K562 (cell line): ENCODE measurements at regions not wholly inside any gene's neighbourhood (a gene's known extent, or its start where the extent isn't known, plus 50 kb on each side); places are given as distances from the start of the nearest gene placed in this dataset.
A peak's percentile ranks its signal among the peaks of the same experiment; 100 is the strongest.

Source experiments
- CREB1 ChIP-seq, 2 experiments: sonication (generic) in 1 of 2; formaldehyde crosslinking in 1 of 2; IDR thresholded peaks; 2 replicates each; pipeline versions ENCODE4 v1.6.1 to v1.8.0; 2012 to 2022; ENCODE audit warnings: inconsistent platforms in 1 of 2, mild to moderate bottlenecking in 1 of 2, missing genetic modification reagents in 1 of 2, moderate library complexity in 1 of 2
- DNMT1 ChIP-seq: fragments of 450-650 bp; IDR thresholded peaks from 2 replicates; pipeline ENCODE4 v1.6.1; 2016; ENCODE audit warnings: antibody characterized with exemption, mild to moderate bottlenecking
- HDGF ChIP-seq: fragments of 450-650 bp; IDR thresholded peaks from 2 replicates; pipeline ENCODE4 v1.6.1; 2016
- MYC ChIP-seq, 2 experiments: fragments of 250-450 bp in 1 of 2; sonication (Bioruptor Pico) in 1 of 2; IDR thresholded peaks; 2 replicates each; pipeline versions ENCODE4 v1.5.1 to v1.6.1; 2012 to 2021; ENCODE audit warnings: low read depth in 2 of 2, borderline replicate concordance in 1 of 2, improper control_type of control experiment in 1 of 2, low read length in 1 of 2, mild to moderate bottlenecking in 1 of 2, moderate library complexity in 1 of 2
- NFATC3 ChIP-seq: fragments of 450-650 bp; IDR thresholded peaks from 2 replicates; pipeline ENCODE4 v1.6.1; 2017; ENCODE audit warnings: mild to moderate bottlenecking
- PBX2 ChIP-seq, 2 experiments: IDR thresholded peaks in 1 of 2; conservative IDR thresholded peaks in 1 of 2; 2 replicates each; pipeline ENCODE4 v1.6.1; 2016; ENCODE audit warnings: low read depth in 2 of 2, mild to moderate bottlenecking in 1 of 2, missing compliant biosample characterization in 1 of 2, missing genetic modification characterization in 1 of 2, moderate library complexity in 1 of 2
- TAF7 ChIP-seq: fragments of 450-650 bp; IDR thresholded peaks from 2 replicates; pipeline ENCODE4 v1.6.1; 2016; ENCODE audit warnings: missing genetic modification characterization, missing compliant biosample characterization
- THRAP3 ChIP-seq: fragments of 450-650 bp; IDR thresholded peaks from 2 replicates; pipeline ENCODE4 v1.6.1; 2016; ENCODE audit warnings: mild to moderate bottlenecking, inconsistent platforms, borderline replicate concordance
- TRIM28 ChIP-seq: fragments of 450-650 bp; IDR thresholded peaks from 2 replicates; pipeline ENCODE4 v1.6.1; 2017
- YY1 ChIP-seq, 3 experiments: IDR thresholded peaks; 2 replicates each; pipeline ENCODE4 v1.6.1; 2011; ENCODE audit warnings: low read length in 2 of 3, mild to moderate bottlenecking in 2 of 3, moderate library complexity in 2 of 3, borderline replicate concordance in 1 of 3, control low read depth in 1 of 3, low read depth in 1 of 3; ENCODE audit not compliant: insufficient read depth in 3 of 3, insufficient replicate concordance in 2 of 3, control insufficient read depth in 1 of 3, insufficient read length in 1 of 3; ENCODE audit errors: extremely low read depth in 1 of 3
- TF ChIP-seq, protein P1 (sequence below), 2 experiments: fragments of 450-650 bp in 1 of 2; sonication (generic) in 1 of 2; formaldehyde crosslinking in 1 of 2; IDR thresholded peaks; 2 replicates each; pipeline versions ENCODE4 v1.7.1 to v1.9.0; 2016 to 2022; ENCODE audit warnings: inconsistent platforms in 1 of 2, mild to moderate bottlenecking in 1 of 2, missing genetic modification reagents in 1 of 2

DNA sequence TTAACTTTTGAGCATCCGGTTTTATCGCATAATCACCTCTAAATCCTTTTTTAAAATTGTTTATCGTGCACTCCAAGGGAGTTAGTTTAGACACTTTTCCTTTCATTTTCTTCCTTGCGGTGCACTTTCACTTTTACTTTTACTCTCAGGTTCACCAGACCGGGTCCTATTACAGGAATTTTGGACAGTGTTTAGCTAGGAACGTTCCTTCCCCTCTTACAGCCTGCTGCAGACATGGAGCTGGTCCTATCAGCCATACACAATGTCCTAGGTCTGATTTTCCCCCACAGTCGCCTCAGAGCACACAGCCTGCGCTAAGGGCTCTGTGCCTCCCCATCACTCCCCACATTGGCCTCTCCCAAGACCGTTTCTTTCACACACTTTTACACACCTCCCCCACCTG lies 103.9 kb downstream of the ALG10 start (continued):
- TF ChIP-seq, protein P1, sequence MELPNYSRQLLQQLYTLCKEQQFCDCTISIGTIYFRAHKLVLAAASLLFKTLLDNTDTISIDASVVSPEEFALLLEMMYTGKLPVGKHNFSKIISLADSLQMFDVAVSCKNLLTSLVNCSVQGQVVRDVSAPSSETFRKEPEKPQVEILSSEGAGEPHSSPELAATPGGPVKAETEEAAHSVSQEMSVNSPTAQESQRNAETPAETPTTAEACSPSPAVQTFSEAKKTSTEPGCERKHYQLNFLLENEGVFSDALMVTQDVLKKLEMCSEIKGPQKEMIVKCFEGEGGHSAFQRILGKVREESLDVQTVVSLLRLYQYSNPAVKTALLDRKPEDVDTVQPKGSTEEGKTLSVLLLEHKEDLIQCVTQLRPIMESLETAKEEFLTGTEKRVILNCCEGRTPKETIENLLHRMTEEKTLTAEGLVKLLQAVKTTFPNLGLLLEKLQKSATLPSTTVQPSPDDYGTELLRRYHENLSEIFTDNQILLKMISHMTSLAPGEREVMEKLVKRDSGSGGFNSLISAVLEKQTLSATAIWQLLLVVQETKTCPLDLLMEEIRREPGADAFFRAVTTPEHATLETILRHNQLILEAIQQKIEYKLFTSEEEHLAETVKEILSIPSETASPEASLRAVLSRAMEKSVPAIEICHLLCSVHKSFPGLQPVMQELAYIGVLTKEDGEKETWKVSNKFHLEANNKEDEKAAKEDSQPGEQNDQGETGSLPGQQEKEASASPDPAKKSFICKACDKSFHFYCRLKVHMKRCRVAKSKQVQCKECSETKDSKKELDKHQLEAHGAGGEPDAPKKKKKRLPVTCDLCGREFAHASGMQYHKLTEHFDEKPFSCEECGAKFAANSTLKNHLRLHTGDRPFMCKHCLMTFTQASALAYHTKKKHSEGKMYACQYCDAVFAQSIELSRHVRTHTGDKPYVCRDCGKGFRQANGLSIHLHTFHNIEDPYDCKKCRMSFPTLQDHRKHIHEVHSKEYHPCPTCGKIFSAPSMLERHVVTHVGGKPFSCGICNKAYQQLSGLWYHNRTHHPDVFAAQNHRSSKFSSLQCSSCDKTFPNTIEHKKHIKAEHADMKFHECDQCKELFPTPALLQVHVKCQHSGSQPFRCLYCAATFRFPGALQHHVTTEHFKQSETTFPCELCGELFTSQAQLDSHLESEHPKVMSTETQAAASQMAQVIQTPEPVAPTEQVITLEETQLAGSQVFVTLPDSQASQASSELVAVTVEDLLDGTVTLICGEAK (IDR thresholded peaks at IDR 0.05) = peak; percentile 45; the same call in 1 of the 2 replicates
- TF ChIP-seq, protein P1 (CRISPR knock-in tag; IDR thresholded peaks at IDR 0.05) = no peak
- TF ChIP-seq MYC (IDR thresholded peaks at IDR 0.05; ENCODE audit: low read depth, low read length) (no peak), MYC (CRISPR knock-in tag; IDR thresholded peaks at IDR 0.05; ENCODE audit: borderline replicate concordance, low read depth) (no peak), TAF7 (tag) (0 out of 2 replicates have a peak, but pooled peaks have one; percentile 13), NFATC3 (no peak), PBX2 (CRISPR knock-in tag; IDR thresholded peaks at IDR 0.05; ENCODE audit: low read depth) (no peak), PBX2 (tag; conservative IDR thresholded peaks at IDR 0.05; ENCODE audit: low read depth) (no peak), HDGF (no peak), TRIM28 (no peak), THRAP3 (no peak), CREB1 (IDR thresholded peaks at IDR 0.05) (no peak), CREB1 (CRISPR knock-in tag; IDR thresholded peaks at IDR 0.05) (no peak), YY1 (IDR thresholded peaks at IDR 0.05; ENCODE audit: borderline replicate concordance in 1 of 3, control insufficient read depth in 1 of 3, extremely low read depth in 1 of 3, insufficient read depth in 3 of 3, insufficient read length in 1 of 3, insufficient replicate concordance in 2 of 3, low read depth in 1 of 3, low read length in 2 of 3) (no peak), DNMT1 (no peak)
